Panc1 (cell line): ENCODE measurements at regions not wholly inside any gene's neighbourhood (a gene's known extent, or its start where the extent isn't known, plus 50 kb on each side); places are given as distances from the start of the nearest gene placed in this dataset.

Experiments
- POLR2AphosphoS5 ChIP-seq: IDR thresholded peaks from 2 replicates; pipeline ENCODE4 v1.6.1; 2012; ENCODE audit warnings: mild to moderate bottlenecking, low read depth, low read length, moderate library complexity
- SIN3A ChIP-seq: IDR thresholded peaks from 2 replicates; pipeline ENCODE4 v1.6.1; 2012; ENCODE audit warnings: low read depth, mild to moderate bottlenecking, low read length, moderate library complexity, borderline replicate concordance; ENCODE audit not compliant: insufficient read depth
- TF ChIP-seq, protein P1 (sequence below): fragments of 450-650 bp; IDR thresholded peaks from 2 replicates; pipeline ENCODE4 v1.5.1; 2017; ENCODE audit warnings: mild to moderate bottlenecking

DNA sequence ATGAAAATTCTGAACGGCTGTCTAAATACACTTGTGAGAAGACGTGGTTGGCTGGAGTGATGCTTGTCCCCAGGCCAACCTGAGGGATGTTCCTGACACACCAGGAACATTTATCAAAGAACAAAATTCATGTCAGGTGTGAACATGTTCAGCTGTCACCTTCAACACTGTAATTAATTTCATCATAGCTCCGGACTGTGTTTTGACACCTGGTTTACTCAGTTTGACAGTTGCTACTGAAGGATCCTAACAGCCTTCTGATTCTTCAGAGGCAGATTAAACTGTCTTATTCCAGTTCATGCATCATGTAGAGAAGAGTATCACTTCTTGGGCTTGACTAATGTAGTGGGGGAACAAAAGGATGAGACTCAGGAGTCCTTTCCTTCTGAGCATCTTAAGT lies 134.1 kb downstream of the NPR3 start:
- TF ChIP-seq, protein P1, sequence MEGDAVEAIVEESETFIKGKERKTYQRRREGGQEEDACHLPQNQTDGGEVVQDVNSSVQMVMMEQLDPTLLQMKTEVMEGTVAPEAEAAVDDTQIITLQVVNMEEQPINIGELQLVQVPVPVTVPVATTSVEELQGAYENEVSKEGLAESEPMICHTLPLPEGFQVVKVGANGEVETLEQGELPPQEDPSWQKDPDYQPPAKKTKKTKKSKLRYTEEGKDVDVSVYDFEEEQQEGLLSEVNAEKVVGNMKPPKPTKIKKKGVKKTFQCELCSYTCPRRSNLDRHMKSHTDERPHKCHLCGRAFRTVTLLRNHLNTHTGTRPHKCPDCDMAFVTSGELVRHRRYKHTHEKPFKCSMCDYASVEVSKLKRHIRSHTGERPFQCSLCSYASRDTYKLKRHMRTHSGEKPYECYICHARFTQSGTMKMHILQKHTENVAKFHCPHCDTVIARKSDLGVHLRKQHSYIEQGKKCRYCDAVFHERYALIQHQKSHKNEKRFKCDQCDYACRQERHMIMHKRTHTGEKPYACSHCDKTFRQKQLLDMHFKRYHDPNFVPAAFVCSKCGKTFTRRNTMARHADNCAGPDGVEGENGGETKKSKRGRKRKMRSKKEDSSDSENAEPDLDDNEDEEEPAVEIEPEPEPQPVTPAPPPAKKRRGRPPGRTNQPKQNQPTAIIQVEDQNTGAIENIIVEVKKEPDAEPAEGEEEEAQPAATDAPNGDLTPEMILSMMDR, result no peak
- TF ChIP-seq POLR2AphosphoS5, result no peak
- no peak for TF ChIP-seq SIN3A
